NCI-H226 (cell line): ENCODE measurements at regions not wholly inside any gene's neighbourhood (a gene's known extent, or its start where the extent isn't known, plus 50 kb on each side); places are given as distances from the start of the nearest gene placed in this dataset.
A peak's percentile ranks its signal among the peaks of the same experiment; 100 is the strongest.

Experiments used
- DNase-seq: peaks from one replicate; pipeline ENCODE4 v3.0.0-alpha.2; 2015

GRCh38 chr21:28826569-28826968 lies 166.1 kb downstream of the LTN1 start:
- DNase-seq: no peak

GRCh38 chr21:28826021-28826420 lies 166.7 kb downstream of the LTN1 start:
- no peak for DNase-seq

DNA sequence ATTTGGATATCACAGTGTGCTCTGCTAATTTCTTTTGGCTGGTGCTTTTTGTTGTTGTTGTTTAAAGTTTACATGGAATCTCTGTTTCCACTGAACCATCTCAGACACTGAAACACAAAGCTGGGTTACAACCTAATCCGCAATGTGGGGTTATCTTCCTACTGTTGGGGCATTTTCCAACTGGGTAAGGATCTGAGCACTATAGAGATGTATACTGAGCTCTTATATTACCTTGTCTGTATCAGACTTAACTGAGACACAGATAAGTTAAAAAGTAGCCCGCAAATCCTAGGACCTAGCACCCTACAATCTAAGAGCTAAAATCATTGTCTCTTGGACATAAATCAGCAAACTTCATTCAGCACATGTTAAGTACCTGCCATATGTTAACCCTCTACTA lies 169.2 kb downstream of the LTN1 start:
- no peak for DNase-seq

DNA sequence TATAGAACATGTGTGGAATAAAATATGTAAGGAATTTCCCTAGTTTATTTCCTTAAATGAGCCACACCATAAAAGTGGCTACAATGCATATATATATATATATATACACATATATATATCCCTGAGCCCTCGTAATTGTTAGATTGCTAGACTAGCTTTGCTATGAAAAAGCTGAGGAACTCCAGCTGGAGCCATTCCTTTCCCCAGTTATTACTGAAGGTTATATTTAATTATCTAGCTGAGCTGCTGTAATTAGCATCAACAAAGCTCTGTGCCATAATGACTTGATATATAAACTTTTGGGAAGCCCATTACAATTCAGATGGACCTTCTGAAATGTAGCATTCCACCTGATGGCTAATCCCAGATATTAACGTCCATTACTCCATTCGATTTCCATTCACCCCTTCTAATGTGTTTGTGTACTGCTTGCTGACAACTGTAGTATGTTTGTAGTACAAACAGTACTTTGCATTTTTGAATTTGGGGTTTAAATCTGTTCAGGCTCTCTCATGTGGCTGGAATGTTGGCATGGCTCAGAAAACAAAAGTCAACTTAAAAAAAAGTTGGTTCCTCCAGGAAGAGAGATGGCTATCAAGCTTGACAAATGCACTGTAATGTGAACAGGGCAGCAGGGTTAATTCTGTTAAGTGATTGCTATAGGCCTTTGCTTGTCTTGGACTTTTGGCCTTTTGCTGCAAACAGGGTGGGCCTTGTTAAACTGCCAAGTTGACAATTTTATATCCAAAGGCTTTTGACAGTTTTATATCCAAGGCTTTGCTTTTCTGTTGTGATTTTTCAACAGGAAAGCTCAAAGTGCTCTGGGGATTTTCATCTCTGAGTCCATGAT lies 170.0 kb downstream of the LTN1 start:
- DNase-seq: peak; percentile 7

GRCh38 chr21:28822123-28822399 lies 170.6 kb downstream of the LTN1 start:
- no peak for DNase-seq

GRCh38 chr21:28821276-28822122 lies 171.2 kb downstream of the LTN1 start:
- DNase-seq: no peak

- no peak for DNase-seq
Measured at GRCh38 chr21:28818663-28819278, 173.9 kb downstream of the LTN1 start.

- no peak for DNase-seq
Measured at GRCh38 chr21:28817871-28818270, 174.8 kb downstream of the LTN1 start.

DNA sequence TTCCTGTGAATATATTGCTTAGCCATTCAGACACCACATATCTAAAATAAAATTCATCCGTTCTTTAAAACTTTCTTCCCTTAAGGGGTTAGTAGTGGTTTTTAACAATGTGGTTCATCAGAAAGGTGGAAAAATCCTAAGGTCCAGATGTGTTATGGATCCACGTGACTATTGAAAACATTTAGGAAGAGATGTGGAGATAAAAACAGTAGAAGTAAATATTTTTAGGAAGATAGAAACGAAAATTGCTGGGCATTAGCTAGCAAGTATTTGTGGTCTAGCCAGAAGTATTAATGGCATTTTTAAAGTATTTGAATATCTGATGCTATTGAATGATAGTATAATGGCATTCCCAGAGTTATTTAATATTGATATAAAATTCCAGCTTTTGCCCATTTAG lies 180.8 kb downstream of the LTN1 start:
- DNase-seq: no peak

GRCh38 chr21:28810826-28811524 lies 181.7 kb downstream of the LTN1 start:
- DNase-seq: no peak

GRCh38 chr21:28805885-28806284 lies 186.8 kb downstream of the LTN1 start:
- DNase-seq: no peak

DNA sequence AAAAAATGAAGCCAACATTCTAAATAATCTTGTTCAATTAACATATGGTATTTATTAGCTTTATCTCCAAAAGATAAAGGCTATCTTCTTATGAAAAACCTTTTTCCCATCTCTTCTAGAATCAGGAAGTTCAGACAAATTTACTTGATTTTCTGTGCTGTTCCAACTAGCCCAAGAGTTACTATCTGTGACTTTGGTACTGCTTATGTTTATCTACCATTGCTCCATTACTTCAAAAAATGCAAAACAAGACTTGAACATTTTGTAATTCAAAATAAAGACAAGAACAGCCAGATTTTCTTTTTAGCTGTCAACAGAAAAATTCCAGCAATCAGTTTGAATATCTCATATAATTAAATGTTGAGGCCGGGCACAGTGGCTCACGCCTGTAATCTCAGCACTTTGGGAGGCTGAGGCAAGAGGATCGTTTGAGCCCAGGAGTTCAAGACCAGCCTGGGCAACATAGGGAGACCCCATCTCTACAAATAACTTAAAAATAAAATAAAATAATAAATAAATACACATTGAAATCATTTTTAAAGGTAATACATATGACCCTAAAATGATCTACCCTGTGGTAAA lies 188.5 kb downstream of the LTN1 start:
- no peak for DNase-seq

- DNase-seq: no peak
Measured at GRCh38 chr21:28801906-28802305, 190.8 kb downstream of the LTN1 start.

DNA sequence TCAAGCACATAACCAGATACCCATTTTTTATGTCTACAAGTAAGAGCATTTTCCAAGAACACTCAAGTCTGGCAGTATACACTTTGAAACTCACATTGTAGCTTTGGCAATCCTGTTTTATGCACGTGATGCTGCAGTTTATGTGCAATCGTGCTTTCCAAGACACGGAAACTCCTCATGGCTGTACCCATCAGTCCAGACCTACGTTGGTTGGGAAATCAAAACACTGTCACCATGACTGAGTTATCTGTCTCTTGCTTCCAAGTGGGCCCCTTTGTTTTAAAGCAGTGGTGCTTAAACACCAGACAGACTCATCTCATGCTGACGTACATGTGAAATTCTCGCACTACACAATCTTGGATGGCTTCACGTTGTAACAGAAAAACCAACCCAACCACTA lies 192.8 kb downstream of the LTN1 start:
- DNase-seq: no peak

GRCh38 chr21:28798798-28799197 lies 193.9 kb downstream of the LTN1 start:
- DNase-seq: no peak

DNA sequence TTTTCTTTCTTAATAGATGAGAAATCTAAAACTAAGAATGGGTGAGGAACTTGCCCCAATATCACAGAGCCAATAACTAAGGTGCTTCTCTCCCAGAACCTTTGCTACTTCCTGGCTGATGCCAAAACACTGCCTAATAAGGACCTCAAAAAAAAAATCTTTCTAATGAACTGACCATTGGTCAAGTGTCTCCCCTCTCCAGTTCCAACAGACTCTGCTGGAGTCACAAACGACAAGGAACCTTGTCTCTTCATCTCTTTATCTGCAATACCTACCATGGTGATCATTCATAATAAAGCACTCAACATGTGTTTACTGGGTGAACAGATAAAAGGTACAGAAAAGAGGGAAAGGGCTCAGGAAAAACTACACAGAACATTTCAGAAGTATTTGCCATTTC lies 197.4 kb downstream of the LTN1 start:
- no peak for DNase-seq

- DNase-seq: no peak
Measured at GRCh38 chr21:28794371-28794851, 198.3 kb downstream of the LTN1 start.

DNA sequence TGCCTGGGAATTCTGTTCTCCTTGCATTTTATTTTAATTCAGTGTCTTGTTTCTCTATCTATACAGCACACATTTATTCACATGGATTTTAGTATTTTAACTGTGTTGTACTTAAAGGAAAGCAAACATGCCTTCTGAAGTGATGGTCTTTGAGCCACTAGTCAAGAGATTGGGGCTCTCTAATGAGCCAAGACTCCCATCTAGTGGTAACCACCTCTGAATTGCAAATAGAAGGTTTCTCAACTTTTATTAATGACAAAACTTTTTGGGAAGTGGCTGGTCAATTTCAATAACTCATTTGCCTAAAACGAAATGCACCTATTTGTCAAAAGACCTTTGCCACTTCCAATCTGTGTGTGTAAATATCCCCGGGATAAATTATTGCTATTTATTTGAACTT lies 199.6 kb downstream of the LTN1 start:
- no peak for DNase-seq

DNA sequence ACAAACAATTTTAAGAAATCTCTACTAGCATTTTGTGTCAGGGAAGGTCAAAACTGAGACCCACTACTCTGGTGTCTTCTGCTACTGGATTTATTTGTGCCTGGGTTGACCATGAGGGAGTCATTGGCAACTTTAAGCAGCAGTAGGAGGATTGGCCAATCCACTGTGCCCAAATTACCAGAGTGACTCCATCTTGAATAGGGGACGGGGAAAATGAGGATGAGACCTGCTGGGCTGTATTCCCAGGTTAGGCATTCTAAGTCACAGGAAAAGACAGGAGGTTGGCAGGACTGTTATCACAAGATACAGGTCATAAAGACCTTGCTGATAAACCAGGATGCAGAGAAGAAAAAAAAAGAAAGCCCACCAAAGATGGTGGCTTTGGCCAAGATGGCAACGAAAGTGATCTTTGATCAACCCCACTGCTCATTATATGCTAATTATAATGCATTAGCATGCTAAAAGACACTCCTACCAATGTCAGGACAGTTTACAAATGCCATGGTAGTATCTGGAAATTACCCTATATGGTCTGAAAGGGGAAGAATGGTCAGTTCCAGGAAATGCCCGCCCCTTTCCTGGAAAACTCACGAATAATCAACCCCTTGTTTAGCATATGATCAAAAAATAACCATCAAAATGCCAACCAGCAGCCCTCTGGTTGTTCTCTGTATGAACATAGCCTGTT lies 200.9 kb downstream of the LTN1 start:
- no peak for DNase-seq

DNA sequence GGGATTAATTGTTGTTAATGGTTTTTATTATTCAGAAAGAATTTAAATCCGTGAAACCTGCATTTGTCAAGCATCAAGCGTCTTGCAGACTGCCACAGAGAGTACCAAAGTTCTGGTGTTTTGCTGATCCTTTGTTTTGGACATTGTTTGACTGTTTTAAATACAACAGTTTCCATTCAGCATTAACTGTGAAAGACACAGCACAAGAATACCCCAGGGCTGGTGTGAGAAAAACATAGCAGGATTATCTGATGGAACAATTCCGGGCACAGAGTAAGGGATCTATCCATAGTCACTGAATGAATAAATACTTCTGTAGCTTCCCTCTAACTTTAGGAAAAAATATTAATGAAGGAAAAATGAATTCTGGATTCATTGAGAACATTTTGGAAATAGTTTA lies 202.3 kb downstream of the LTN1 start:
- no peak for DNase-seq

DNA sequence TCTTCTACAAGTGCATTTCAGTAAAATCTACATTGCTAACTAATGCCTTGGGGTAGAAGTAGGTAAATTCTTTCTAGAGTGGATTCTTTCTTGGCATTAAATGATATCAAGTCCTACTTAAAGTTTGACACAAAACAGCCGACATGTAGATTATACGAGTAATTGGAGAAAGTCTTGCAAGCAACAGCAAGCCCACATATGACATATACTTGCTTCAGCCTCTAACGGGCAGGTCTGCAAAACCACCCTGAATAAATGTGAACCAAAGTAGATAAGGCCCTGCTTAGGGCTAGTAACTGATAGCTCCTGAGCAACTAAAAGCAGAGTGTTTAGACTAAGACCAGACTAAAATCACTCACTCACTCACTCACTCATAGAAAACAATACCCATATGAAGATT lies 203.2 kb downstream of the LTN1 start:
- DNase-seq: no peak

GRCh38 chr21:28788030-28788429 lies 204.6 kb downstream of the LTN1 start:
- no peak for DNase-seq
